Middle frontal gyrus (tissue), 1 donor: ENCODE measurements at regions not wholly inside any gene's neighbourhood (a gene's known extent, or its start where the extent isn't known, plus 50 kb on each side); places are given as distances from the start of the nearest gene placed in this dataset.
"Not testable (repeated sequence)": the region's sequence is repeated elsewhere in the genome, so short reads cannot be mapped to it uniquely, and the experiment has no call there.

Experiments used
- DNase-seq: peaks from one replicate; pipeline ENCODE4 v3.0.0-alpha.2; 2015; ENCODE audit warnings: low spot score; ENCODE audit errors: extremely low spot score

DNA sequence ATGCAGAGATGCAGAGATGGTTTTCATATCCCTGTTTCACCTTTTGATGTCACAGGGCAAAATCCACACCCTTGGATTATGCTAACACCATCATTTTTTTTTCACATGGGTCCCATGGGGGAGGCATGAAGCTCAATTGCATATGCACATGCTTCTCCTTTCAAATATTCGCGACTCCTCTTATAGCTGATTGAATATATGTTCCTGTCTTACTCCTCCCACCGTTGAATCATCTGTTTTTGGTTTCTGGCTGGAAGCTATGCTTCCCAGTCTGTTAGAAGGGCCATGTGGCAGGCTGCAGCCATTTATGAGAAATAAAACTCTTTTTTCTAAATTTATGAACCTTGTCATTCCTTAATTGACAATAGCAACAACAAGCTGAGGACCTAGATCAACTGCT lies 877.9 kb upstream of the CDH18 start:
- DNase-seq = not testable (repeated sequence)

DNA sequence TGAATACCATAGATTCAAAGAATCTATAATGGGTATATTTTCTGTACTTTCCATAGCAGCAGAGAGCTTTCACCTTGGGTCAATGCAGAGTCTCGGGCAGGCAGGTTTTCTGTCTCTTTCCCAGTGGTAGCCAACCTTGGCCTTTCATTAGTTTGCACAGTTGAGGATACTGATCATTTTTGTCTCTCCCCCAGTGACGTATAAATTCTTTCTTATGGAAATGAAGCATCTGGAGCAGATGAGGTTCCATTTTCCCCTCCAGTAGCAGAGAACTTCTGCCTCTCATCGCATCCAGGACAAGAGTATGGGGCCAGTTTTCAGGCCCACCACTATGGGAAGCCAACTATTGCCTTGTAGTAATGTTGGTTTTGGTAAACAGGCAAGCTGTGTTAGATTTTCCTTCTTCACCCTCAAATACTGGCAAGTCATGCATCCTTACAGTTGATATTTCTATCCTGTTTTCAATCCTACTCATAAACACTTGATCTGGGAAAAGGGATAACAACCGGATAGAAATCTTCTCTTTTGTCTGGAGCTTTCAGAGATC lies 845.2 kb upstream of the CDH18 start:
- DNase-seq = peak; percentile 11

GRCh38 chr5:20832204-20833080 lies 844.4 kb upstream of the CDH18 start:
- DNase-seq = no peak

GRCh38 chr5:20825951-20826350 lies 838.0 kb upstream of the CDH18 start:
- DNase-seq = not testable (repeated sequence)

DNA sequence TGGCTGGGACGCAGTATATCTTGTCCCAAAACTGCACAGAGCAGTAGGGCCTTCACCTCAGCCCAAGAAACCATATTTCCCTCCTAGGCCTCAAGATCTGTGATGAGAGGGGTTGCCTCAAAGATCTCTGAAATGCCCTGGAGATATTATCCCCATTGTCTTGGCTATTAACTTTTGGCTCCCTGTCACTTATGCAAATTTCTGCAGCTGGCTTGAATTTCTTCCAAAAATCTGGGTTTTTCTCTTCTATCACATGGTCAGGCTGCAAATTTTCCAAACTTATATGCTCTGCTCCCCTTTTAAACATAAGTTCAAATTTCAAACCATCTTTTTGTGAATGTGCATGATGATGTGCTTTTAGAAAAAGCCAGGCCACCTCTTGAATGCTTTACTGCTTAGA lies 809.2 kb upstream of the CDH18 start:
- DNase-seq = not testable (repeated sequence)

DNA sequence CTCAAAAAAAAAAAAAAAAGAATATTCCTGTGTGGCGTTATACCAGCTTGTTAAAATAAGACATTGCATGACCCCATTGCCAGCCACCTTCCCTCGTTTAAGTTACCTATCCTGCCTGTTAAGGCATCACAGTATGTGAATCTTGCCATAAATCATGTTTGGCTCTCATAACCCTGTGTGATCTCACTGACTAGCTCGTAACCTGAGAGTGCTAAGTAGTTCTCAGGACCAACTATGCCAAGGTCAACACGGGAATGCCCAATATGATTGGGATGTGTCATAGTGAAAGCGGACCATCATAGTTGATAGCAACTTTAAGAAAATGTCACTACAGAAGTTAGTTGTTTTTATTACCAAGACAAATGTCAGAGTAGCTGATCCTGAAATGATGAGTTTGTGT lies 796.8 kb upstream of the CDH18 start:
- not testable (repeated sequence) for DNase-seq

DNA sequence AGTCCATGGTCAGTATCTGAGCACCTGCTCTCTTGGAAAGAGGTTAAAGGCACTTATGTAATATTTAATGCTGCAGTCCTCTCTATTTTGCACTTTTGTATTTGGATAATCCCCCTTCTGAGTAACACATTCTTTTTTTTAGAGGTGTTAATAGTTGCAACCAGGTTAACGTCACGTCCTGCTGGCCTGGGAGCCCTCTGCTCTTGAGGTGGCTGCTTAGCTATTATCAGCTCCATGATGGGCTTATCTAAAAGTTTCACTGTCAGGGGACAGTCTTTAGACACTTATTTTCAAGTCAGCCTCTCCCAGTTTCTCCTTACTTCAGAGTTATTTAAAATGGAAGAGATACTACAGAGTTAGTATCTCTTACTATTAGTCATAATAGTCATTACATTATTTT lies 795.5 kb upstream of the CDH18 start:
- DNase-seq = not testable (repeated sequence)

DNA sequence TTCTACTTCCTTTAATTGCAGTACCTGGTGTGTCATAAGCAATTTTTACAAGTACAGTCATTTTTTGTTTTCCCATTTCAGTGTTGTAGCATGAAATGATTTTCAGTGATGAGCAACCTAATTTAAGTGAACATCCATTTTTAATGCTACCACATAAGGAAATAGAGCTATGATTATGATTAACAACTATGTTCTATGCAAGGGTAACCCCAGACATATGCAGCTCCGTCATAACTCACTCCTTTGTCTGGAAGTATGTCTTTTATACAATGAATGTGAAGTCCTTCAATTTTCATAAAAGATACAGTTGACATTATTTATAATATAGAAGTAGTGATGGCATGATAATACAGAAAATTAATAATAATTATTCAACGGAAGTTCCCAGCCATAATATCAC lies 783.3 kb upstream of the CDH18 start:
- DNase-seq = not testable (repeated sequence)

- not testable (repeated sequence) for DNase-seq
Measured at GRCh38 chr5:20765074-20765473, 777.1 kb upstream of the CDH18 start.

GRCh38 chr5:20759459-20759858 lies 771.5 kb upstream of the CDH18 start:
- not testable (repeated sequence) for DNase-seq

DNA sequence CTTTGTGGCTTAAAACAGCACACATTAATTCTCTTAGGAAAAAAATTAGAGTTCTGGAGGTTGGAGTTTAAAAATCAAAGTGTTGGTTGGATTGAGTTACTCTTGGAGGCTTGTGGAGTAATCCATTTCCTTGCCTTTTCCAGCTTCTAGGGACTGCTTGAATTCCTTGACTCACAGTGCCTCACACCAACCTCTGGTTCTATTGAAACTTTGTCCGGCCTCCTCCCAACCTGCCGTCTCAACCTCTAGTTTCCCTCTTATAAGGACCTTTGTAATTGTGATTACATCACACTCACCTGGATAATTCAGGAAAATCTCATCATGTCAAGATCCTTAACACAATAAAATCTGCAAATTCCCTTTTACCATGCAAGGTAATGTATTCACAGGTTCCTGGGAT lies 764.2 kb upstream of the CDH18 start:
- not testable (repeated sequence) for DNase-seq

GRCh38 chr5:20735715-20736114 lies 747.7 kb upstream of the CDH18 start:
- not testable (repeated sequence) for DNase-seq

GRCh38 chr5:20732223-20732622 lies 744.2 kb upstream of the CDH18 start:
- not testable (repeated sequence) for DNase-seq

DNA sequence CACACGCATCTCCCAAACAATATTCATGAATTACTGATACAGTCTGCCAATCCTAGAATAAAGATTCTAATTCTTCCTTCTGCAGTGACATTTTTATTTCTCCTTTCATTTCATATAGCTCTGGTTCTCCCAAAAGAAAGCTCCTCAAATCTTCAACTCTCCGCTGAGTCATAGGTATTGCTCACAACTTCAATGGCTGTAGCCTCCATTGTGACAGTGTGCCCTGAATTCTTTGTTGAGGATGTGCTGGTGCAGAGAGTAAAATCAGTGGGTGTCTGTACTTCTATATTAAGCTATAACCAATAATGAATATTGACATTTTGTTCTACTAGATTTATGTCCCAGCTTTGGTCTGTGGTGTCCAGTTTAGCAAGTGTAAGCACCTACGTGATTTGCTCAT lies 733.3 kb upstream of the CDH18 start:
- not testable (repeated sequence) for DNase-seq

- DNase-seq = not testable (repeated sequence)
Measured at GRCh38 chr5:20711520-20712155, 723.6 kb upstream of the CDH18 start.

GRCh38 chr5:20707634-20708033 lies 719.6 kb upstream of the CDH18 start:
- not testable (repeated sequence) for DNase-seq

DNA sequence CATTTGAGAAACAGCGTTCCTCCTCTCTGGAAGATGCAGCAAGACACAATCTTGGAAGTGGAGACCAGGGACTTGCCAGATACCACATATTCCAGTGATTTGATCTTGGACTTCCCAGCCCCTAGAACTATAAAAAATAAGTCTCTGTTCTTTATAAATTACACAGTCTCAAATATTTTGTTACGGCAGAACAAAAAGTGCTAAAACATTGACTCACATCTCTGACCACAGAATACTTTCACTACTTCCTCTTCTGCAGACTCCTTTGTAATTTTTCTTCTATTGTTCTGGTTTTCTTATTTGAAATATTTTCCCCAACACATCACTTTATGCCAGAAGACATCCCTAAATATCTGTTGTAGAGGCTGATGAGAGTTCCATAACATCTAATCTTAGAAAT lies 706.1 kb upstream of the CDH18 start:
- no peak for DNase-seq

GRCh38 chr5:20692913-20693312 lies 704.9 kb upstream of the CDH18 start:
- no peak for DNase-seq

GRCh38 chr5:20683241-20683940 lies 695.4 kb upstream of the CDH18 start:
- no peak for DNase-seq

GRCh38 chr5:20680718-20681302 lies 692.8 kb upstream of the CDH18 start:
- no peak for DNase-seq

DNA sequence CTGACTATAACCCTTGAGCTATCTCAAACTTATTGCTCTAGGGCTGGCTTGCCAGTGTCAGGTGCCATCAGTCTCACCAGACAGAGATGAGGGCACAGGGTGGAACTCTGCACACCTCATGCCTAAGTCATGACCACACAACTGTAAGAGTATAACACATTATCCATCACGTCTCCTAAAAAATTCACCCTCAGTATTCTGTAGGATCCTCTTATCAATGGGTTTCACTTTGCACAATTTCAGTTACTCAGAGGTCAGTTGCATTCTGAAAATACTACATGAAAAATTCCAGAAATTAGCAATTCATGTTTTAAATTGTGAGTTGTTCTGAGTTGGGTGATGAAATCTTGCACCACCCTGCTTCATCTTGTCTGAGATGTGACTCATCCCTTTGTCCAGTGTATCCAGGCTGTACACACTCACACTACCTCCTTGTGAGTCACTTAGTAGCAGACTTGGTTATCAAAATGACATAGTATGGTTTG lies 690.9 kb upstream of the CDH18 start:
- no peak for DNase-seq
